Stromal cell of bone marrow (primary cell): ENCODE measurements at regions not wholly inside any gene's neighbourhood (a gene's known extent, or its start where the extent isn't known, plus 50 kb on each side); places are given as distances from the start of the nearest gene placed in this dataset.

Experiments
- DNase-seq: peaks from one replicate; pipeline ENCODE4 v3.0.0-alpha.2; 2012; ENCODE audit warnings: low read depth

- DNase-seq: no peak
Measured at GRCh38 chr7:25988640-25989039, 163.4 kb upstream of the NFE2L3 start.

GRCh38 chr7:25989140-25989705 is 162.8 kb upstream of the NFE2L3 start:
- no peak for DNase-seq

GRCh38 chr7:25994433-25994994 is 157.5 kb upstream of the NFE2L3 start:
- DNase-seq: no peak

GRCh38 chr7:25995216-25995615 is 156.8 kb upstream of the NFE2L3 start:
- DNase-seq: no peak

GRCh38 chr7:25996006-25996408 is 156.0 kb upstream of the NFE2L3 start:
- DNase-seq: no peak

GRCh38 chr7:25998499-25998898 is 153.5 kb upstream of the NFE2L3 start:
- DNase-seq: no peak

GRCh38 chr7:26000841-26001240 is 151.2 kb upstream of the NFE2L3 start:
- no peak for DNase-seq

GRCh38 chr7:26001662-26002244 is 150.2 kb upstream of the NFE2L3 start:
- DNase-seq: no peak

GRCh38 chr7:26005683-26006410 is 146.2 kb upstream of the NFE2L3 start:
- no peak for DNase-seq

- no peak for DNase-seq
Measured at GRCh38 chr7:26006426-26006825, 145.6 kb upstream of the NFE2L3 start.

- DNase-seq: no peak
Measured at GRCh38 chr7:26007510-26007909, 144.5 kb upstream of the NFE2L3 start.

- no peak for DNase-seq
Measured at GRCh38 chr7:26008428-26008827, 143.6 kb upstream of the NFE2L3 start.

GRCh38 chr7:26011039-26011696 is 140.8 kb upstream of the NFE2L3 start:
- no peak for DNase-seq

GRCh38 chr7:26013551-26014083 is 138.4 kb upstream of the NFE2L3 start:
- no peak for DNase-seq

- DNase-seq: no peak
Measured at GRCh38 chr7:26022982-26023381, 129.0 kb upstream of the NFE2L3 start.

- no peak for DNase-seq
Measured at GRCh38 chr7:26029911-26030310, 122.1 kb upstream of the NFE2L3 start.

- no peak for DNase-seq
Measured at GRCh38 chr7:26034391-26034790, 117.6 kb upstream of the NFE2L3 start.

- no peak for DNase-seq
Measured at GRCh38 chr7:26035552-26035951, 116.4 kb upstream of the NFE2L3 start.

- DNase-seq: no peak
Measured at GRCh38 chr7:26036092-26036491, 115.9 kb upstream of the NFE2L3 start.

GRCh38 chr7:26038201-26038990 is 113.6 kb upstream of the NFE2L3 start:
- no peak for DNase-seq

GRCh38 chr7:26040085-26040484 is 111.9 kb upstream of the NFE2L3 start:
- no peak for DNase-seq

GRCh38 chr7:26042237-26042636 is 109.8 kb upstream of the NFE2L3 start:
- DNase-seq: no peak
